ENCODE measurements at regions not wholly inside any gene's neighbourhood (a gene's known extent, or its start where the extent isn't known, plus 50 kb on each side); places are given as distances from the start of the nearest gene placed in this dataset.

GRCh38 chr5:160926428-160926827 lies 74.4 kb upstream of the ATP10B start:
- no peak for TF ChIP-seq CTCF (IDR thresholded peaks at IDR 0.05 in 2 of 3, conservative IDR thresholded peaks at IDR 0.05 in 1 of 3; ENCODE audit: control insufficient read depth in 2 of 3, extremely low read depth in 1 of 3, insufficient read depth in 1 of 3, low read depth in 3 of 3, low read length in 3 of 3)
- no peak for TF ChIP-seq NFYA (IDR thresholded peaks at IDR 0.05; ENCODE audit: borderline replicate concordance, low read depth, low read length)

Measured in GM12878 (cell line).